ENCODE measurements at regions not wholly inside any gene's neighbourhood (a gene's known extent, or its start where the extent isn't known, plus 50 kb on each side); places are given as distances from the start of the nearest gene placed in this dataset.

- no peak for TF ChIP-seq CTCF (IDR thresholded peaks at IDR 0.05)
- no peak for TF ChIP-seq EP300 (IDR thresholded peaks at IDR 0.05)
- no peak for TF ChIP-seq POLR2A (IDR thresholded peaks at IDR 0.05)
- TF ChIP-seq POLR2AphosphoS5 (IDR thresholded peaks at IDR 0.05): no peak
These were observed 99.6 kb downstream of the TXNL1 start for GRCh38 chr18:56538746-56539145.

Measured in gastroesophageal sphincter (tissue), 3 donors.